Prostate gland (tissue), 2 donors: ENCODE measurements at regions not wholly inside any gene's neighbourhood (a gene's known extent, or its start where the extent isn't known, plus 50 kb on each side); places are given as distances from the start of the nearest gene placed in this dataset.
"Not testable (repeated sequence)": the region's sequence is repeated elsewhere in the genome, so short reads cannot be mapped to it uniquely, and the experiment has no call there.

Experiments
- DNase-seq: peaks from one replicate; pipeline ENCODE4 v3.0.0-alpha.2; 2019; ENCODE audit warnings: low spot score
- H3K27ac ChIP-seq, 2 donors: fragments of 200-600 bp; sonication (generic); 2 replicates each; pipeline ENCODE4 v1.5.1; 2017 to 2019
- H3K27me3 ChIP-seq: fragments of 200-600 bp; sonication (generic); replicated peaks from 2 replicates; pipeline ENCODE4 v1.5.1; 2019; ENCODE audit not compliant: insufficient read depth
- H3K36me3 ChIP-seq, 2 donors: fragments of 200-600 bp; sonication (generic); 1 replicate in 1 of 2; 2 replicates in 1 of 2; pipeline versions ENCODE4 v1.5.1 to v1.8.1; 2017 to 2019
- H3K4me1 ChIP-seq: fragments of 200-600 bp; sonication (generic); replicated peaks from 2 replicates; pipeline ENCODE4 v1.5.1; 2019
- H3K4me3 ChIP-seq, 2 donors: fragments of 200-600 bp; sonication (generic); 2 replicates each; pipeline ENCODE4 v1.5.1; 2017 to 2019
- H3K9me3 ChIP-seq: fragments of 200-600 bp; sonication (generic); 2 replicates; pipeline ENCODE4 v1.5.1; 2017
- POLR2A ChIP-seq: fragments of 450-650 bp; IDR thresholded peaks from one replicate; pipeline ENCODE4 v1.6.1; 2016; ENCODE audit warnings: antibody characterized with exemption, mild to moderate bottlenecking
- POLR2AphosphoS5 ChIP-seq: sonication (generic); formaldehyde crosslinking; IDR thresholded peaks from one replicate; pipeline ENCODE4 v1.6.1; 2017; ENCODE audit warnings: antibody characterized with exemption
- WGBS: methylation state at CpG from one replicate; pipeline ENCODE4 v1.1.5; 2018; 5-methylcytosine and 5-hydroxymethylcytosine counted together
- intact Hi-C: fragments of 100-400 bp; cut with DNase I; formaldehyde crosslinking; loops from one replicate; pipeline ENCODE4 v1.14.2; 2022
- TF ChIP-seq, protein P1 (sequence below), 4 experiments: fragments of 200-600 bp in 2 of 4; fragments of 450-650 bp in 2 of 4; sonication (generic) in 2 of 4; IDR thresholded peaks; 1 replicate in 3 of 4; 2 replicates in 1 of 4; pipeline ENCODE4 v1.5.1; 2016 to 2019; ENCODE audit warnings: antibody characterized with exemption in 4 of 4, mild to moderate bottlenecking in 2 of 4, moderate library complexity in 2 of 4

DNA sequence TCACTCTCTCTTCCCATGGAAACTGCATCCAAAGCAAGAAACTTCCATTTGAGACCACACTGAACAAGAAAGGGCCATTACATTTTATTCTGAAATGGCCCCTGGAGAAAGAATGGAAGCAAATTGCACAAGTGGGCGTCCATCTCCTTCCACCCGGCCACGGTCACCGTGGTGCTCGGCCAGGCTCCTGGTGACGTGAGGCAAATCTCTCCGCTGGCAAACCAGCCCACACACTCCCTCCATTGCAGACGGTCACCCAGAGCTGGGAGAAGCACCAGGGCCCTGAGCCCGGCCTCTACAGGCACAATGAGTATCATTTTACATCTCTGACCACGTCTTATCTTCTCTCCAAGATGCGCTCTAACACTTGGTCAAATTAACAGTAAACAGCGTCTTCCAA, 126.1 kb upstream of the FAM20C start:
- H3K4me1 ChIP-seq = no peaks in the 10 kb centered on the region
- DNase-seq = no peak
- H3K27me3 ChIP-seq = no peaks in the 10 kb centered on the region
- no peak for TF ChIP-seq POLR2A
- TF ChIP-seq POLR2AphosphoS5 = no peak
- TF ChIP-seq, protein P1, sequence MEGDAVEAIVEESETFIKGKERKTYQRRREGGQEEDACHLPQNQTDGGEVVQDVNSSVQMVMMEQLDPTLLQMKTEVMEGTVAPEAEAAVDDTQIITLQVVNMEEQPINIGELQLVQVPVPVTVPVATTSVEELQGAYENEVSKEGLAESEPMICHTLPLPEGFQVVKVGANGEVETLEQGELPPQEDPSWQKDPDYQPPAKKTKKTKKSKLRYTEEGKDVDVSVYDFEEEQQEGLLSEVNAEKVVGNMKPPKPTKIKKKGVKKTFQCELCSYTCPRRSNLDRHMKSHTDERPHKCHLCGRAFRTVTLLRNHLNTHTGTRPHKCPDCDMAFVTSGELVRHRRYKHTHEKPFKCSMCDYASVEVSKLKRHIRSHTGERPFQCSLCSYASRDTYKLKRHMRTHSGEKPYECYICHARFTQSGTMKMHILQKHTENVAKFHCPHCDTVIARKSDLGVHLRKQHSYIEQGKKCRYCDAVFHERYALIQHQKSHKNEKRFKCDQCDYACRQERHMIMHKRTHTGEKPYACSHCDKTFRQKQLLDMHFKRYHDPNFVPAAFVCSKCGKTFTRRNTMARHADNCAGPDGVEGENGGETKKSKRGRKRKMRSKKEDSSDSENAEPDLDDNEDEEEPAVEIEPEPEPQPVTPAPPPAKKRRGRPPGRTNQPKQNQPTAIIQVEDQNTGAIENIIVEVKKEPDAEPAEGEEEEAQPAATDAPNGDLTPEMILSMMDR (IDR thresholded peaks at IDR 0.05) = no peak
- intact Hi-C loops = no loop called here
- no peaks in the 10 kb centered on the region for H3K36me3 ChIP-seq
- H3K4me3 ChIP-seq = no peak overlapping the region
- no peak overlapping the region for H3K27ac ChIP-seq
- WGBS = 91% methylated on average over 12 of the region's 12 CpGs
- no peaks in the 10 kb centered on the region for H3K9me3 ChIP-seq

DNA sequence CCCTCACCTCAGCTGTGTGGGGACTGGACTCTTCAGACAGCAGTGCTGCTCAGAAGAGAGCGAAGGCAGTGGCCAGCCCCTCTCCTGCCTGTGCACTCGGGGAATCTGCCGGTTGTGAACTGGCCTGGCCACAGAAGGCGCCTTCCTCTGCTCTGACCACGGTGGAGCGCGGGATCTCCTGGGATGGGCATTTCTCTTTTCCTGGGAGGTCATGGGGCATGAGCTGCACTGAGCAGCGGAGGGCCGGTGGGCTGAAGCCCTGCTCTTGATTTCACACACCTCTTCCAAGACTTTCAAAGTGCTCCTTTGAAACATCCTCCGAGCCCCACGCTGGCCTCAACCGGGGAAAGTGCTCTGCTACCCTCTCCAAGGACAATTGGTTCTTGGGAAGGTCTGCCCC, 125.6 kb upstream of the FAM20C start:
- TF ChIP-seq POLR2A (no peak), POLR2AphosphoS5 (no peak)
- TF ChIP-seq, protein P1 (IDR thresholded peaks at IDR 0.05) = no peak
- H3K4me1 ChIP-seq = no peaks in the 10 kb centered on the region

DNA sequence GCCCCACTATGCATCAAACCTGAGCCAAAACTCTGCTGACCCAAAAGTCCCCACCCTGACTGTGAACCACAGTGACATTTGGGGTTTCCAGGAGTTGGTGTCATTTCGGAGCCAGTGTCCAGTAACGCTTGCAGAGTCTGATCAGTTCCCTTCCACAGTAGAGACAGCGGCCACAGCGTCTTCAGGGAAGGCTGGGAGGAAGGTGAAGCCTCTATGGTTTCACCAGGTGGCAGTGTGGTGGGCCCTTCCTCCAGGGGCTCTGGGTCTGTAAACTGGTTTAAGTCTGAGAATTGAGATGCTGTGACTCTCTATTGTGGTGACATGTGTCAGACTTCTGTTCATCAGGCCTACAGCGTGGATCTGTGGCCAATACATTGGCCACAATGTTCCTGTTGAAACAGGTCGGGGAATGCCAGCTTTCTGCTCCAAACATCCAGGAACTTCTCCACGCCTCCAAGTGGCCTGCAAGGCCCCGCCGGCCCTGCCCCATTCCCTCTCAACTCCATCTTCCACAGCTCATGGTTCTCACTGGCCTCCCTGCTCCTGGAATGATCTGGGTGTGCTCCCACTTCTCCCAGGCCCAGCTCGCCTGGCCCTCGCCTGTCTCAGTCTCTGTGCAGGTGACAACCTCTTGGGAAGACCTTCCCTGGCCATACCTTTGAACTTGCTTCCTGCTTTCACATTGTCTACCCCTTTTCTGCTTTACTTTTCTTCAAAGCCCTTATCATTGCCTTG, 124.5 kb upstream of the FAM20C start:
- Histone ChIP-seq H3K4me3 (no peak overlapping the region), H3K9me3 (no peaks in the 10 kb centered on the region), H3K4me1 (no peaks in the 10 kb centered on the region), H3K27me3 (no peaks in the 10 kb centered on the region), H3K27ac (no peak overlapping the region), H3K36me3 (no peaks in the 10 kb centered on the region)
- WGBS = 90% methylated on average over 11 of the region's 11 CpGs
- TF ChIP-seq, protein P1 (IDR thresholded peaks at IDR 0.05) = no peak
- no peak for TF ChIP-seq POLR2AphosphoS5
- no peak for TF ChIP-seq POLR2A
- intact Hi-C loops = no loop called here
- DNase-seq = no peak

More for the DNA sequence above, 125.6 kb upstream of the FAM20C start:
- Histone ChIP-seq H3K36me3 (no peaks in the 10 kb centered on the region), H3K27me3 (no peaks in the 10 kb centered on the region), H3K9me3 (no peaks in the 10 kb centered on the region), H3K4me3 (no peak overlapping the region), H3K27ac (no peak overlapping the region)
- no peak for DNase-seq
- intact Hi-C loops = no loop called here
- 94% methylated on average over 12 of the region's 12 CpGs for WGBS

DNA sequence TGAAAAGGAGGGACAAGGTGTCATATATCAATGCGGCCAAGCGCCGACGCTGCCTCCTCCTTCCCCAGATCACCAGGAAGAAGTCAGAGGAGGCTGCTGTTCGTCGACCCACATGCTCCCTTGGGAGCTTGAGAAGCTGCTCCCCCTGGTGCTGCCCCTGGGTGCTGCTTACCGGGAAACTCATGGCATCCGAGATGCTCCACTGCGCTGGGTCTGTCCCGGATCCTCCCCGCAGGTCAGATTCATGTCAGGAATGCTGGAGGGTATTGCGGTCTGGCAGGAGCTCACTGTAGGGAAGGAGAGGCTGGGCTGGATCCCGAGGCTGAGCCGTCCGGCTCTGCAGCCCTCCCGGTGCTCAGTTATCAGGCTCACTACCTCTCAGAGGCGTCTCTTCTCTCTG, 123.7 kb upstream of the FAM20C start:
- Histone ChIP-seq H3K4me3 (no peak overlapping the region), H3K4me1 (no peaks in the 10 kb centered on the region), H3K36me3 (no peaks in the 10 kb centered on the region), H3K27ac (no peak overlapping the region), H3K9me3 (no peaks in the 10 kb centered on the region), H3K27me3 (no peaks in the 10 kb centered on the region)
- WGBS = 78% methylated on average over 16 of the region's 17 CpGs
- DNase-seq = no peak
- TF ChIP-seq POLR2AphosphoS5 = no peak
- no peak for TF ChIP-seq POLR2A
- TF ChIP-seq, protein P1 (IDR thresholded peaks at IDR 0.05) = no peak
- intact Hi-C loops = no loop called here

DNA sequence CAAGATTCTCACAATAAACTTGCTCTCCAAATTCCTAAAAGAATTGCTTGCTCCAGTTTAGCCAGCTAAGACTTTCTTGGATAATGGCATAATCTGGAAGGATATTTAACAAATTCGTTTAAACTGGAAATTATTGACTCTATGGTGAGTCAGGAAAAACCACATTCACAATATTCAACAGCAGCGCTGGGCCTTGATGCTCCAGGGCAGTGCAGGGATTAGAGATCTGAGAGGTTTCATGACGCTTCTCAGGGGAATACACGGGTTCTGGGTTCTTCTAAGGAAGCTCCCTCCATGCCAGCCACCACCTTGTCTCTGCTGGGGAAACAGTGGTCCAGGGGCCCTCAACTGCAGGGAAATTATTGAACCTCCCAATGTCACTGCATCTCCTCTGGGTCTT, 123.3 kb upstream of the FAM20C start:
- H3K27ac ChIP-seq, H3K4me3 ChIP-seq, DNase-seq, H3K9me3 ChIP-seq, H3K27me3 ChIP-seq, H3K36me3 ChIP-seq, intact Hi-C loops, H3K4me1 ChIP-seq: not testable (repeated sequence)
- no CpG with 5 or more reads among the region's 4 CpGs for WGBS

DNA sequence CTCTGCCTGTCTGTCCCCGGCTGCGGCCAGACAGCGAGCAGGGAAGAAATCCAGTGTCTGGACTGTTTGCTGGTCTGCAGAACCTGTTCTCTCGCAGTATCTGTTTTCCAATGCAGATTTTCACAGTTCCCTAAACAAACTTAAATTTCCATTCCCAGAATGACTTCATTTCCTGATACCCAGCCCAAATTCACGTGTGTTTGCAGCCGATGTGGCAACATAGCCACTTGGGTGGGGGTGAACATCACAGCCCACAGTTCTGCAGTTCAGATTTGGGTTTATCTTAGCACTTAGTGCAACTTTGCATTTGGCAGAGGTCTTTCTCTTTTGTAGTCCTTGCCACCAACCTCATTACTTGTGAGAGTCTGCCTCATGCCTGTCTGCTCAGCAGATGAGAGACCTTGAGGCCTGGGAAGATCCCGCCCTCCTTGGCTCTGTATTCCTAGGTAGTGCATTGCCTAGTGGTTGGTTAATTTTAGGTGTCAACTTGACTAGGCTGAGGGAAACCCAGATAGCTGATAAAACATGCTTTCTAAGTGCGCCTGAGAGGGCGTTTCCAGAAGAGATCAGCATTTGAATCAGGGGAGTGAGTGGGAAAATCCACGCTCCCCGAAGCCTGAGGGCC, 122.8 kb upstream of the FAM20C start:
- H3K4me3 ChIP-seq, H3K36me3 ChIP-seq, H3K27me3 ChIP-seq, DNase-seq, H3K27ac ChIP-seq, intact Hi-C loops, H3K9me3 ChIP-seq, H3K4me1 ChIP-seq: not testable (repeated sequence)
- WGBS = 63% methylated on average over 10 of the region's 11 CpGs

DNA sequence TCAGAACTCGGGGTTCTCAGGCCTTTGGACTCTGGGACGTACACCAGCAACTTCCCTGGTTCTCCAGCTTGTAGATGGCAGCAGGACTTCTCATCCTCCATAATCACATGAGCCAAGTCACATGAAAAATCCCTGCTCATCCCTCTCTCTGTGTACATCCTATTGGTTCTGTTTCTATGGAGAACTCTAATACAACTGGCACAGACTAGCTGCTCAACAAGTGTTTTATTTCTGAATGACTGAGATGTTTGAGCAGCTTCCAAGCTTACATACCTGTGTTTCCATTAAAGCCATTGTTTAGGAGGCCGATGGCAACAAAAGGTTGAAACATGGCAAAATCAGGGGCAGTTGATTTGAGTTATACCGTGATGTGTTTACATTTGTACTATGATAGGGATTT, 122.2 kb upstream of the FAM20C start:
- intact Hi-C loops, H3K9me3 ChIP-seq, DNase-seq, H3K36me3 ChIP-seq, H3K27ac ChIP-seq, H3K4me1 ChIP-seq, H3K27me3 ChIP-seq, H3K4me3 ChIP-seq: not testable (repeated sequence)
- WGBS = 29% methylated on average over 3 of the region's 4 CpGs

DNA sequence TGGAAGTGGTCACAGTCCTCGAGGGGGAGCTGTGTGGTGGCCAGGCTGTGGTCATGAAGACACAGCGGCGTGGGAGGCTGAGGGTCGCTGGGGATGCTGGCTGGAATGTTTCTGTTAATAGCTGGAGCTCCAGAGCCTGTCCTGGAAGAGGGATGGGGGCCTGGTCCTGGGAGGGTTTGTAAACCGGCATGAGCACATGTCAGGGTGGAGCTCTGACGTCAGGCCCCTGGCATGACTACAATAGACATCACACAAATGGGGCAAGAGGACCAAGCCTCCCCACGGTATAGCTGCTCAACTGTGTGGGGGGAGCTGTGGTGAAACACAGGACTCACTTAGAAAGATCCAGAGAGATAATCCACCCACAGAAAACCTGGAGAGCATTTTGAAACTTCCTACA, 121.4 kb upstream of the FAM20C start:
- H3K27me3 ChIP-seq = not testable (repeated sequence)

More for the DNA sequence above, 121.4 kb upstream of the FAM20C start:
- 19% methylated on average over 7 of the region's 7 CpGs for WGBS
- H3K9me3 ChIP-seq, H3K27ac ChIP-seq, intact Hi-C loops, DNase-seq, H3K36me3 ChIP-seq, H3K4me3 ChIP-seq, H3K4me1 ChIP-seq: not testable (repeated sequence)
